Esophagus muscularis mucosa (tissue), 4 donors: ENCODE measurements at regions not wholly inside any gene's neighbourhood (a gene's known extent, or its start where the extent isn't known, plus 50 kb on each side); places are given as distances from the start of the nearest gene placed in this dataset.

Experiments used
- DNase-seq: peaks from one replicate; pipeline ENCODE4 v3.0.0-alpha.2; 2017; ENCODE audit errors: extremely low spot score
- H3K27ac ChIP-seq, 4 donors: fragments of 200-600 bp; sonication (generic); replicated peaks in 1 of 4; 1 replicate in 3 of 4; 2 replicates in 1 of 4; pipeline ENCODE4 v1.5.1; 2016 to 2019; ENCODE audit warnings: mild to moderate bottlenecking in 1 of 4
- H3K27me3 ChIP-seq, 4 donors: fragments of 200-600 bp; sonication (generic); one replicate each; pipeline versions ENCODE4 v1.5.1 to v1.6.0; 2016 to 2019
- H3K36me3 ChIP-seq, 4 donors: fragments of 200-600 bp; sonication (generic); one replicate each; pipeline ENCODE4 v1.5.1; 2016 to 2019
- H3K4me1 ChIP-seq, 4 donors: fragments of 200-600 bp; sonication (generic); one replicate each; pipeline ENCODE4 v1.5.1; 2016 to 2019
- H3K4me3 ChIP-seq, 4 donors: fragments of 200-600 bp; sonication (generic); 1 replicate in 2 of 4; 2 replicates in 2 of 4; pipeline ENCODE4 v1.5.1; 2016 to 2019; ENCODE audit warnings: mild to moderate bottlenecking in 4 of 4, moderate library complexity in 1 of 4
- H3K9me3 ChIP-seq, 4 donors: fragments of 200-600 bp; sonication (generic); 1 replicate in 3 of 4; 2 replicates in 1 of 4; pipeline ENCODE4 v1.5.1; 2016 to 2019
- CTCF ChIP-seq, 3 experiments: fragments of 200-600 bp in 2 of 3; fragments of 450-650 bp in 1 of 3; sonication (generic) in 2 of 3; IDR thresholded peaks; one replicate each; pipeline ENCODE4 v1.5.1; 2017 to 2019; ENCODE audit warnings: antibody characterized with exemption in 3 of 3, mild to moderate bottlenecking in 2 of 3, moderate library complexity in 1 of 3
- EP300 ChIP-seq: sonication (generic); formaldehyde crosslinking; IDR thresholded peaks from one replicate; pipeline ENCODE4 v1.6.1; 2017; ENCODE audit warnings: antibody characterized with exemption
- POLR2A ChIP-seq: fragments of 450-650 bp; IDR thresholded peaks from one replicate; pipeline ENCODE4 v1.6.1; 2017; ENCODE audit warnings: antibody characterized with exemption, moderate library complexity, mild to moderate bottlenecking, low read depth
- POLR2AphosphoS5 ChIP-seq, 2 donors: sonication (generic); formaldehyde crosslinking; IDR thresholded peaks; one replicate each; pipeline ENCODE4 v1.6.1; 2017; ENCODE audit warnings: antibody characterized with exemption in 2 of 2
- WGBS: methylation state at CpG from one replicate; pipeline ENCODE4 v1.1.5; 2018; 5-methylcytosine and 5-hydroxymethylcytosine counted together
- intact Hi-C: fragments of 100-400 bp; cut with DNase I; formaldehyde crosslinking; loops from one replicate; pipeline ENCODE4 v1.15.1; 2023

- Histone ChIP-seq H3K4me3 (no peak overlapping the region), H3K27me3 (no peaks in the 10 kb centered on the region), H3K27ac (no peak overlapping the region), H3K4me1 (no peaks in the 10 kb centered on the region), H3K9me3 (peaks cover 0 to 7% (median 0%) of the 10 kb centered on the region in 4 donors), H3K36me3 (no peaks in the 10 kb centered on the region)
- DNase-seq = no peak
- no peak for TF ChIP-seq POLR2AphosphoS5 (IDR thresholded peaks at IDR 0.05)
- no peak for TF ChIP-seq POLR2A
- WGBS = 75% methylated on average over 2 of the region's 2 CpGs
- intact Hi-C loops = no loop called here
These were observed 652.5 kb downstream of the C12orf50 start for GRCh38 chr12:87376722-87377121.

DNA sequence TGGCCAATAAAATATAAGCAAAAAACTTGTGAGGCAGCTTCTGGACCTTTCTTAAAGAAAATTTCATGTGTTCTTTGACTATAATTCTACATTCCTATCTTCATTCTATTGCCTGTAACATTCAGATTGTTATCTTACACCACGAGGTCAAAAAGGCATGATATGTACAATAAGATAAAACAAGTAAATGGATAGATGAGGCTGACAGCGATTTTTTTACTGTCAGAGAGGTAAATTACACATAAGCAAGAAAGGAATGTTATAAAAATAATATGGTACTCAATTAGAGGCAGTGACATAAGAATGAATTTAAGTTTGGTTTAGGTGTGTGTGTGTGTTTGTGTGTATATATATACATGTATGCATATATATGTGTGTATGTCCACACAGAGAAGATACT lies 660.0 kb downstream of the C12orf50 start:
- TF ChIP-seq POLR2AphosphoS5 (IDR thresholded peaks at IDR 0.05) (no peak), EP300 (no peak), CTCF (IDR thresholded peaks at IDR 0.05) (no peak), POLR2A (no peak)
- Histone ChIP-seq H3K36me3 (no peaks in the 10 kb centered on the region), H3K27me3 (no peaks in the 10 kb centered on the region), H3K4me1 (no peaks in the 10 kb centered on the region), H3K9me3 (no peaks in the 10 kb centered on the region), H3K4me3 (no peak overlapping the region), H3K27ac (no peak overlapping the region)
- WGBS = 51% methylated on average over 2 of the region's 2 CpGs
- intact Hi-C loops = no loop called here
- DNase-seq = no peak

GRCh38 chr12:87368259-87368658 lies 660.9 kb downstream of the C12orf50 start:
- 91% methylated on average over 1 of the region's 1 CpG for WGBS
- DNase-seq = no peak
- TF ChIP-seq POLR2A = no peak
- TF ChIP-seq CTCF (IDR thresholded peaks at IDR 0.05) = no peak
- TF ChIP-seq EP300 = no peak
- no peak for TF ChIP-seq POLR2AphosphoS5 (IDR thresholded peaks at IDR 0.05)
- intact Hi-C loops = no loop called here
- Histone ChIP-seq H3K4me1 (no peaks in the 10 kb centered on the region), H3K9me3 (no peaks in the 10 kb centered on the region), H3K27ac (no peak overlapping the region), H3K27me3 (no peaks in the 10 kb centered on the region), H3K36me3 (no peaks in the 10 kb centered on the region), H3K4me3 (no peak overlapping the region)

- no peaks in the 10 kb centered on the region for H3K36me3 ChIP-seq
- no peak overlapping the region for H3K27ac ChIP-seq
- DNase-seq = no peak
- TF ChIP-seq EP300 (no peak), POLR2AphosphoS5 (IDR thresholded peaks at IDR 0.05) (no peak), POLR2A (no peak), CTCF (IDR thresholded peaks at IDR 0.05) (no peak)
- WGBS = 95% methylated on average over 1 of the region's 1 CpG
- intact Hi-C loops = no loop called here
- no peaks in the 10 kb centered on the region for H3K9me3 ChIP-seq
- H3K4me1 ChIP-seq = no peaks in the 10 kb centered on the region
- H3K27me3 ChIP-seq = no peaks in the 10 kb centered on the region
- H3K4me3 ChIP-seq = no peak overlapping the region
These were observed 663.8 kb downstream of the C12orf50 start for GRCh38 chr12:87365423-87365822.

DNA sequence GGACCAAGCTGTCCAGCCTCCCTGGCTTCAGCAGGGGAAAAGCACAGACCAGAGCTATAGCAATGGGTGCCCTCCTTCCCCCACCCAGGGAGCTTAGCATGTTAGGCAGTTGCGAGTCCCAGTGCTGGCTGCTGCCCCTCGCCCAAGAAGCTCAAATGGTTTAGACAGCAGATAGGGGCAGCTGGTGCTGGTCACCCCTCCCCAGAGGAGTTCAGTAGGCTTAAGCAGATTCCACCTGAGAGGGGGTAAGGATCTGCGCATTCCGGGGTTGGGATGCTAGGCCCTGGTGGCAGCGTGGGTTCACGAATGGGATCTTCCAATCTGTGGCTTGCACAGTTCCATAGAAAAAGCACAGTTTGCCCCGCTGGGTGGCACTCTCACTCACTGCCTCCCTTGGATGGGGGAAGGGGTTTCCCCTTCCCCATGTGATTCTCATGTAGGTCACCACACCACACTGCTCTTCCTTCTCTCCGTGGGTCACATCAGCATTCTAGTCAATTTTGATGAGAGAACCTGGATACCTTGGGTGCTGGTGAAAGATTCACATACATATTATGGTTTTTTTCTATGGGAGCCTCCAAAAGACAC lies 665.6 kb downstream of the C12orf50 start:
- no peak overlapping the region for H3K4me3 ChIP-seq
- intact Hi-C loops = no loop called here
- TF ChIP-seq EP300 = no peak
- TF ChIP-seq POLR2A = no peak
- no peak for TF ChIP-seq POLR2AphosphoS5 (IDR thresholded peaks at IDR 0.05)
- TF ChIP-seq CTCF (IDR thresholded peaks at IDR 0.05) = no peak
- no peak for DNase-seq
- H3K27ac ChIP-seq = no peak overlapping the region
- H3K9me3 ChIP-seq = peaks cover 0 to 12% (median 2%) of the 10 kb centered on the region in 4 donors
- WGBS = 100% methylated on average over 6 of the region's 8 CpGs
- no peaks in the 10 kb centered on the region for H3K36me3 ChIP-seq
- no peaks in the 10 kb centered on the region for H3K27me3 ChIP-seq
- H3K4me1 ChIP-seq = no peaks in the 10 kb centered on the region
